Anterior cingulate cortex (tissue), 58 donors: ENCODE measurements at regions not wholly inside any gene's neighbourhood (a gene's known extent, or its start where the extent isn't known, plus 50 kb on each side); places are given as distances from the start of the nearest gene placed in this dataset.
"Not testable (repeated sequence)": the region's sequence is repeated elsewhere in the genome, so short reads cannot be mapped to it uniquely, and the experiment has no call there.

ENCODE experiments used
- DNase-seq, 58 donors: peaks; one replicate each; lab custom pipeline; 2025; lab: John Stamatoyannopoulos, UW

DNA sequence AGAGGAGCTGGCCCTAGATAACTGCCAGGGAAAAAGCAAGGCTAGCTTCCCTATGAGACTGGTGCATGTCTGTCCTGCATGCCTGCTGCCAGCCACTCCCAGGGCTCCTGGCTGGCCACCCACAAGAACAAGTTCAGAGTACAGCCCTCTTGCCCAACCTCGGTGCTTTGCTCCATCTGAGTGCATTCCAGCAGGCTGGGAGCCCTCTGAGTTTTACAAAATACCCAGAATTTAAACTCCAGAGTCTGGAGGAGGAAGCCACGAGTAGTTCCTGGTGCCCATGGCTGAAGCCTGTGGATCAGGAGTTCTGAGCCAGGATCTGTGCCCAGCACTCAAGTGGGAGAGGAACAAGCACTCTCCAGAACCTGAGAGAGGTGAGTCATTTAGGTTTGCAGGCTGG, 111.6 kb downstream of the MAGEE2 start:
- no peak for DNase-seq

DNA sequence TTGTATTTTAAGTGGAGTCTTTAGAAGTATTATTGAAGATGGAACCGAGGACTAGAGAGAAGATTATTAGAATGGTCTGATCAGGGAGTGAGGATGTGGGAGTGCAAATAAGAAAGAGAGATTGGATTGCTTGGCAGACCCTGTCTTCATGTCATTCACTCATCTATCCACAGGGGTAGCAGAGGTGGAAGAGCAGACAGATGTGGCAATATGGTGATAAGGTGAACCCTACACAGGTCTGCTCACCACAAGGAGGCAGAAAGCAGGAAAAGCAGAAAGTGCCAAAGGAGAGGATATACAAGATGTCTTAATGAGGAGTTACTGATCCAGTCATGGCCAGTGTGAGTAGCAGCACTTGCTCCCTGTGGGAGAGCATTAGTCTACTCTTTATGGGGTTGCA, 129.4 kb downstream of the MAGEE2 start:
- no peak for DNase-seq

DNA sequence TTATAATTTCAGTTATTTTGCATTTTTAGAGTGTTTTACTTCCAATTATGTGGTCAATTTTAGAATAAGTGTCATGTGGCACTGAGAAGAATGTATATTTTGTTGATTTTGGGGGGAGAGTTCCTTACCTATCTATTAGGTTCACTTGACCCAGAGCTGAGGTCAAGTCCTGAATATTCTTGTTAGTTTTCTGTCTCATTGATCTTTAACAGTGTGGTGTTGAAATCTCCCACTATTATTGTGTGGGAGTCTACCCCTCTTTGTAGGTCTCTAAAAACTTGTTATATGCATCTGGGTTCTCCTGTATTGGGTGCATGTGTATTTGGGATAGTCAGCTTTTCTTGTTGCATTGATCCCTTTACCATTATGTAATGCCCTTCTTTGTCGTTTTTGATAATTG, 127.0 kb upstream of the ZDHHC15 start:
- DNase-seq, result no peak

DNA sequence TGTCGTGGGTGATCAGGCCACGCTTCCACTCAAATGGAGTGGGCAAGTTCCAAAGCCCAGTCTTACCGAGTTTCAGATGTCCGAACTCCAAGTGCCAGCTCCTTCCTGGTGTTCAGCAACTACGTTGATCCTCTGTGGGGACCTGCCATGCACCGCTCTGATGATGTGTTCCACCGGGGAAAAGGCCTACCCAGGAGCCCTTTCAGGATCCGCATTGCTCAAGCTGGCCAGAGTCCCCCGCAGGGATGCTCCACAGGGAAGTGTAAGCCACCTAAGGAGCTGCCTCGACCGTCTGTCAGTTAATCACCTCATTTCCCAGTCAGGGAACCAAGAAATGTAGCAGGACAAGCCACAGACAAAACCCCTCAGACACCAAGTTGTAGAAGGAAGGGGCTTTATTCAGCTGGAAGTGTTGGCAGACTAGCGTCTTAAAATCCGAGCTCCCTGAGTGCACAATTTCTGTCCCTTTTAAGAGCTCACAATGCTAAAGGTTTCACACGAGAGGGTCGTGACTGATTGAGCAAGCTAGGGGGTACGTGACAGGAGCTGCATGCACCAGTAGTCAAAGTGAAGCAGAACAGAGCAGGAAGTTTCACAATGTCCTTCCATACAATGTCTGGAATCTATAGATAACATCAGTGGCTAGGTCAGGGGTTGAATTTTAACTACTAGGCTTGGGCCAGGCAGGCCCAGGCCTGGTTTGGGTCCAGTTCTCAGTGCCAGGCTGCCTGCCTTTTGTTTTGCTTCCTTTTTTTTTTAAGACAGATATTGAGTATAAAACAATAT, 126.2 kb upstream of the ZDHHC15 start:
- no peak for DNase-seq

DNA sequence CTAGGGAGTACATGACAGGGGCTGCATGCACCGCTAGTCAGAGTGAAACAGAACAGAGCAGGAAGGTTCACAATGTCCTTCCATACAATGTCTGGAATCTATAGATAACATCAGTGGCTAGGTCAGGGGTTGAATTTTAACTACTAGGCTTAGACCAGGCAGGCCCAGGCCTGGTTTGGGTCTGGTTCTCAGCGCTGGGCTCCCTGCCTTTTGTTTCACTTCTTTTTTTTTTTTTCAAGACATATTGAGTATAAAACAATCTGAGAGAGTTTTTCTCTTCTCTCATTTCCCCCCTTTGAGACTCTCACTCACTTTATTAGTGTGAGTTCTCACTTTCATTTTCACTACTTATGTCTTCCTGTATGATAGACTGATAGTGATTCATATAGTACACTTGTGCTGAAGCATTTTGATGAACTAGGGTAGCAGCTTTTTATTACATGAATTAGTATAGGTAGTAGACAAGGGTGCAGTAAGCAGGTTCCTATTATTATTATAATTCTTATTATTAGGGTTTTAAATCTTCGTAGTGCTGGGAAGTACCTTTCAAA, 120.0 kb upstream of the ZDHHC15 start:
- DNase-seq, result no peak

DNA sequence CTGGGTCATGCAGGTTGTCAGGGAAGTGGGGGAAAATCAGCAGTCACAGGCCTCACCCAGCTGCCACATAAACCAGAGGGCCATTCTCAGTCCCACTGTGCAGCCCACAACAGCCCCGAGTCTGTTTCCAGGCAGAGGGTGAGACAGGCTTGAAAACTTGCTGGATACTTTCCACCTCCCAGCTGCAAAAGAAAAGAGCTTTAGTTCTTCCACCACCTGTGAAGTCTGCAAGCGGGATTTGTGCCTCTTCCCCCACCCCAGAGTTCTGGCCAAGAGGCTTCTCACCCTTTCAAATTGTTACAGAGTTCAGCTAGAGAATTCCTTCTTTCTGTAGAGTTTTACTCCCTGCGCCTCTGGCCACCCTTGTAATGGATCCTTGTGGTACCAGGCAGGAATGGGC, 115.5 kb upstream of the ZDHHC15 start:
- no peak for DNase-seq

DNA sequence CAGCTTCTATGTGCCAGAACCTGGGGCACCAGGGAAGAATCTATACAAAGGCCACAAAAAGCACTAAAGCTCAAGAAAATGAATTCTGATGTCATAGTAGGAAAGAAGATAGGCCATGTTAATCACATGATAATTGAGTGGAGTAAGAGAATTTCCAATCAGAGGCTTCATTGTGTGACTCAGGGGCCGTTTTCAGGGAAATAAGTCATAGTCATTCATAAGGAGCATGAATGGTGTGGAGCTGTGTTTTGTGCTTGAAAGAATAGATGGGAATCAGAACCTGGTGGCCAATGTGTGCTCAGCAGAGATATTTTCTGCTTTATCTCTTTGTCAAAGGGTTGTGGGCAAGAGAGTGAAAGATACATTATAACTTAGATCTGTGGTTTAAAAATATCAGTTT, 102.4 kb upstream of the ZDHHC15 start:
- no peak for DNase-seq

DNA sequence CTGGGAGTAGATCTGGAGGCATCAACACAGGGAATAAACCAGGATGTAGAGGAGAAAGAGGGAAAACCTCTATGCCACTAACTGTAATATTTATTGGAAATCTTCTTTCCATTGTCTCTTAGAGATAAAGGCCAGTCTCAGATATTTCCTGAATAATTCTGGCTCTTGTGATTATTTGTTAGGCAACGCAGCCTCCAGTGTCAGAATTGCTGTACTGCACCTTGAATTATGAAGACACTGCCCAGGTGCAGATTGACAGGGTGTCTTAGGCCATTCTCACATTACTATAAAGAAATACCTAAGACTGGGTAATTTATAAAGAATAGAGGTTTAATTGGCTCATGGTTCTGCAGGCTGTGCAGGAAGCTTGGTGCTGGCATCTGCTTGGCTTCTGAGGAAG, 100.7 kb upstream of the ZDHHC15 start:
- DNase-seq, result no peak

DNA sequence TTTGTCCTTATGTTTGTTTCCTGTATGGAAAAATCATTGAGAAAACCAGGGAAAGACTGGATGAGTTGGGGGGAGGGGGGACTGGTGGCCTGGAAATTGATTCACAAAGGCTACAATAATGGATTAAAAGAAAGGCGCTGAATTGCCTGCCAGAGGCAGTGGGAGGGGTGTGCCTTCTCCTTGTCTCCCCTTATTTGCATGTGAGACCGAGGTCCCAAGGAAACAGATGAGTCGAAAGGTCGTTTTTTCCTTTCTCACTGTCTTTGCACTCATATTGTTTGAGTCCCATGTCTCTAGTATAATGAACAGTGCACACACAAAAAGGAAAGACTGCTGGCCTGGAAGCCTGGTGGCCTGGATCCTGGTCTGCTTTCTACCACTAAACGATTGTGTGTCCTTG, 86.6 kb upstream of the ZDHHC15 start:
- DNase-seq, result no peak

DNA sequence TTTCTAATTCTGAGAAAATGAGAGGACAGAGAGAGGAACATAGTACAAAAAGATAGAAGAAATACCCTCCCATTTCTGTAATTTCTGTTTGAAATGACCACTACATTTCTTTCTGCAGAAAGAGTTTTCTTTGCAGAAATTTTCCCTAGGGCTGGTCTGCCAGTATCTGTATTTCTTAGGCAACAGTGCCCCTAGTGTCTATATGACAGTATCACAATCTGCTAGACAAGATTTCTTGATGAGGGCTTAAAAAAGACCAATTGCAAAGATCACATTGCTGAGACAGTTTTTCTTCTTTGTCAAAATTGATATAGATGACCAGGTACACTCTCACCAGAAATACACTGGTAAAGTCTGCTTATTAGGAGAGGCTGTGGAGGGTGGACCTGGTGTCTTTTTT, 81.0 kb upstream of the ZDHHC15 start:
- peak in 2 of 58 donors; percentile 0 to 8 for DNase-seq

DNA sequence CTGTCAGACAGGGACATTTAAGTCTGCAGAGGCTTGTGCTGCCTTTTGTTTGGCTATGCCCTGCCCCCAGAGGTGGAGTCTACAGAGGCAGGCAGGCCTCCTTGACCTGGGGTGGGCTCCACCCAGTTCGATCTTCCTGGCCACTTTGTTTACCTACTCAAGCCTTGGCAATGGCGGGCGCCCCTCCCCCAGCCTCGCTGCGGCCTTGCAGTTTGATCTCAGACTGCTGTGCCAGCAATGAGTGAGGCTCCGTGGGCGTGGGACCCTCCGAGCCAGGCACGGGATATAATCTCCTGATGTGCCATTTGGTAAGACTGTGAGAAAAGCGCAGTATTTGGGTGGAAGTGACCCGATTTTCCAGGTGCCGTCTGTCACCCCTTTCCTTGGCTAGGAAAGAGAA, 79.2 kb upstream of the ZDHHC15 start:
- DNase-seq, result not testable (repeated sequence)

DNA sequence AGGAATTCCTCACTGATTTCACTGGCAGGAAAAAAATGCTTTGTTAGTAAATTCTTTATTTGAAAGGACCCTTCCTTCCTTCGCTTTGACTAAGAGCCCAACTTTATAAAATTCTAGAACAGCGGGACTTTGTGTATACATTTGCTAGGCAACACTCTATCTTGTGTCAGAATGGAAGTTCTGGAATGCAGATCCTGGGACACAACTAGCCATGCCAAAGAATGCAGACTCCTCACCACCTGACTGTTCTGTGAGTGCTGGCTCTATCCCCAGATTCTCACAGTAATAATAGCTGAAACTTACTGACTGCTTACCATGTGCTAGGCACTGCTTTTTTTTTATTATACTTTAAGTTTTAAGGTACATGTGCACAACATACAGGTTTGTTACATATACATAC, 73.3 kb upstream of the ZDHHC15 start:
- peak in 7 of 58 donors; percentile 0 to 30 (median 0) for DNase-seq

DNA sequence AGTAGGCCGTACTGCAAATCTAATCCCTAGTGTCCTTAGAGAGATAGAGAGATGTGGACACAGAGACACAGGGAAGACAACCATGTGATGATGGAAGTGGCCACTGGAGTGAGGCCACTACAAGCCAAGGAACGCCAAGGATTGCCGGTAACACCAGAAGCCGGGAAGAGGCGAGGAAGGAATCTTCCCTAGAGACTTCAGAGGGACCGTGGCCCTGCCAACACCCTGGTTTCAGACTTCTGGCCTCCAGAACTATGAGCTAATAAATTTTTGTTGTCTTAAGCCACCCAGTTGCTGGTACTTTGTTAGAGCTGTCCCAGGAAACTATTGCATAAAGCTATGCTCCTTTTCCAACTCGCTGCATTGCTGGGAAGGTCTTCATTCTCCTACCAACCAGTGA, 70.3 kb upstream of the ZDHHC15 start:
- DNase-seq, result peak in 2 of 58 donors; percentile 3 to 42

DNA sequence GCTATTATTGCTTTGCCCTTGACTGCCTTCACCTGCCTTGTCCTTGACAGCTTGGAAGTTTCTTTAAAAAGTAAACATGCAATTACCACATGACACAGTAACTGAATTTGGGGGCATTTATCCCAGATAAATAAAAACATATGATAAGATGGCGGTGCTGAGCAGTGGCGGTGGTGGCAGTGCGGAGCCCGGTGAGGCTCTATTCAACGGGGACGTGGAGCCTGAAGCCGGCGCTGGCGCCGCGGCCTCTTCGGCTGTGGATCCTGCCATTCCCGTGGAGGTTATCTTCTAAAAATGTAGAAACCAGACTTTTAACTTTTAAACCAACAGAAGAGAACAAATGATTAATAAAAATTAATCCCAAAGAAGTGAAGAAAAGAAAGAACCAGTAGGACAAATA, 59.7 kb upstream of the ZDHHC15 start:
- DNase-seq, result no peak
